ENCODE measurements at regions not wholly inside any gene's neighbourhood (a gene's known extent, or its start where the extent isn't known, plus 50 kb on each side); places are given as distances from the start of the nearest gene placed in this dataset.

DNA sequence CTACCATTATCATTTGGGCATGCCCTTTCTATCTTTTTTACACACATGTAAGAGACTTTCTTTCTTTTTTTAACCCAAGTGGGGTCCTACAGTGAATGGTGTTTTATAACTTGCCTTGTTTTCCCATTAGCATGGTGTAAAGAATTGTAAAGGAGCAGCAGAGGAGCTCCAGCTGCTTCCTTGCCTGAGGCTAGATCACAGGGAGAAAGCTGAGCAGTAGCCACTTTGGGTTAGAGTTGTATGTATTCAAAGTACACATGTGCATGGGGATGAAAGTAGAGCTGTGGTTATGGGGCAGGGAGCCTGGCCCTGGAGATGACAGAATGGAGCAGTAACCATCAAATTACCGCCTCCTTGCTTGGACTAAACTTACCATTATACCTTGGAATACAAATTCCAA is 231.1 kb upstream of the PDZRN3 start:
- Histone ChIP-seq H3K27me3 (ENCODE audit: insufficient read depth, low read length) (no peaks in the 10 kb centered on the region), H3K9me3 (ENCODE audit: low read length) (no peaks in the 10 kb centered on the region), H3K9ac (ENCODE audit: low read length) (no peak overlapping the region), H3F3A (ENCODE audit: insufficient read depth, low read length) (no peaks in the 10 kb centered on the region), H3K9me2 (ENCODE audit: low read depth, low read length) (no peaks in the 10 kb centered on the region), H3K4me2 (ENCODE audit: low read length) (no peak overlapping the region), H3K36me3 (ENCODE audit: insufficient read depth, low read length) (no peaks in the 10 kb centered on the region), H3K27ac (ENCODE audit: low read depth, low read length, poor library complexity, severe bottlenecking) (no peak overlapping the region), H3K4me1 (ENCODE audit: insufficient read depth, low read length, severe bottlenecking) (no peaks in the 10 kb centered on the region), H2AFZ (ENCODE audit: low read length) (no peak overlapping the region), H4K20me1 (ENCODE audit: insufficient read depth, low read length) (no peaks in the 10 kb centered on the region), H3K79me2 (ENCODE audit: insufficient read depth, low read length) (no peaks in the 10 kb centered on the region), H3K4me3 (ENCODE audit: low read depth, low read length, poor library complexity, severe bottlenecking) (no peak overlapping the region)
- TF ChIP-seq, protein P1, sequence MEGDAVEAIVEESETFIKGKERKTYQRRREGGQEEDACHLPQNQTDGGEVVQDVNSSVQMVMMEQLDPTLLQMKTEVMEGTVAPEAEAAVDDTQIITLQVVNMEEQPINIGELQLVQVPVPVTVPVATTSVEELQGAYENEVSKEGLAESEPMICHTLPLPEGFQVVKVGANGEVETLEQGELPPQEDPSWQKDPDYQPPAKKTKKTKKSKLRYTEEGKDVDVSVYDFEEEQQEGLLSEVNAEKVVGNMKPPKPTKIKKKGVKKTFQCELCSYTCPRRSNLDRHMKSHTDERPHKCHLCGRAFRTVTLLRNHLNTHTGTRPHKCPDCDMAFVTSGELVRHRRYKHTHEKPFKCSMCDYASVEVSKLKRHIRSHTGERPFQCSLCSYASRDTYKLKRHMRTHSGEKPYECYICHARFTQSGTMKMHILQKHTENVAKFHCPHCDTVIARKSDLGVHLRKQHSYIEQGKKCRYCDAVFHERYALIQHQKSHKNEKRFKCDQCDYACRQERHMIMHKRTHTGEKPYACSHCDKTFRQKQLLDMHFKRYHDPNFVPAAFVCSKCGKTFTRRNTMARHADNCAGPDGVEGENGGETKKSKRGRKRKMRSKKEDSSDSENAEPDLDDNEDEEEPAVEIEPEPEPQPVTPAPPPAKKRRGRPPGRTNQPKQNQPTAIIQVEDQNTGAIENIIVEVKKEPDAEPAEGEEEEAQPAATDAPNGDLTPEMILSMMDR (IDR thresholded peaks at IDR 0.05; ENCODE audit: low read length), result no peak
- TF ChIP-seq EZH2 (IDR thresholded peaks at IDR 0.05; ENCODE audit: borderline replicate concordance, low read length), result no peak

DNA sequence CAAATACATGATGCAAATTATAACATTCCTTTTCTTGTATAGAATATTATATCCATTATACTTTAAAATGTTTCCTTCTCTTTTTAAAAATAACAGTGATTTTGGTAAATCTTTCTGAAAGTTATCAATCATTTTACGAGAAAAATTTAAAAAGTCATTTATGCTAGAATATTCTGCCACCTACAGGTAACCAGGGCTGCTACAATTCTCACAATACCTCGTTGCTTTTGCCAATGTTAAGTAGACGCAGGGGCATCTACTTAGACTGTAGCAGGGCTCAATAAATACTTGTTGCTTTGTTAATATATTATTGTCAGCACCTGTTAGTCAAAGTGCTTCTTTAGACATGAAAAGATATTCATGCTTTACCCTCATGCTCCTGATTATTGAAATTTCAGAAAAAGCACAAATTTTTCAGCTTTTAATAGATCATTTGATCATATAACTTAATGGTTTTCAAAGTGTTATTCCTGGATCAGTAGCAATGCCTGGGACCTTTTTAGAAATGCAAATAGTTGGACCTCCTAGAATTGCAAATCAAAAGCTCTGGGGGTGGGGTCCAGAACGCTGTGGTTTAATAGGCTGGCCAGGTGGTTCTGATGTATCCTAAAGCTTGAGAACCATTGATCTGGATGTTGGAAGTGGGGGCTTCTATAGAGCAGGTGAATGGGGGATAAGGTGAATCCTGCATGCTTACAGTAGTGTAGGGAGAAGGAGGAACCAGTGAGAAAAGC is 223.6 kb upstream of the PDZRN3 start:
- Histone ChIP-seq H3K4me3 (ENCODE audit: low read depth, low read length, poor library complexity, severe bottlenecking) (no peak overlapping the region), H3K9me3 (ENCODE audit: low read length) (no peaks in the 10 kb centered on the region), H3K79me2 (ENCODE audit: insufficient read depth, low read length) (no peaks in the 10 kb centered on the region), H3K4me2 (ENCODE audit: low read length) (no peak overlapping the region), H3K36me3 (ENCODE audit: insufficient read depth, low read length) (no peaks in the 10 kb centered on the region), H3K4me1 (ENCODE audit: insufficient read depth, low read length, severe bottlenecking) (no peaks in the 10 kb centered on the region), H4K20me1 (ENCODE audit: insufficient read depth, low read length) (no peaks in the 10 kb centered on the region), H3K27ac (ENCODE audit: low read depth, low read length, poor library complexity, severe bottlenecking) (no peak overlapping the region), H3K9me2 (ENCODE audit: low read depth, low read length) (no peaks in the 10 kb centered on the region), H3K27me3 (ENCODE audit: insufficient read depth, low read length) (no peaks in the 10 kb centered on the region), H2AFZ (ENCODE audit: low read length) (no peak overlapping the region), H3F3A (ENCODE audit: insufficient read depth, low read length) (no peaks in the 10 kb centered on the region), H3K9ac (ENCODE audit: low read length) (no peak overlapping the region)
- TF ChIP-seq, protein P1 (IDR thresholded peaks at IDR 0.05; ENCODE audit: low read length), result peak; percentile 53
- no peak for TF ChIP-seq EZH2 (IDR thresholded peaks at IDR 0.05; ENCODE audit: borderline replicate concordance, low read length)

GRCh38 chr3:73846951-73847350 is 222.2 kb upstream of the PDZRN3 start:
- Histone ChIP-seq H3K4me1 (ENCODE audit: insufficient read depth, low read length, severe bottlenecking) (no peaks in the 10 kb centered on the region), H3K79me2 (ENCODE audit: insufficient read depth, low read length) (no peaks in the 10 kb centered on the region), H3F3A (ENCODE audit: insufficient read depth, low read length) (no peaks in the 10 kb centered on the region), H3K27me3 (ENCODE audit: insufficient read depth, low read length) (no peaks in the 10 kb centered on the region), H3K9me3 (ENCODE audit: low read length) (no peaks in the 10 kb centered on the region), H2AFZ (ENCODE audit: low read length) (no peak overlapping the region), H3K9me2 (ENCODE audit: low read depth, low read length) (no peaks in the 10 kb centered on the region), H4K20me1 (ENCODE audit: insufficient read depth, low read length) (no peaks in the 10 kb centered on the region), H3K4me2 (ENCODE audit: low read length) (no peak overlapping the region), H3K27ac (ENCODE audit: low read depth, low read length, poor library complexity, severe bottlenecking) (no peak overlapping the region), H3K4me3 (ENCODE audit: low read depth, low read length, poor library complexity, severe bottlenecking) (no peak overlapping the region), H3K36me3 (ENCODE audit: insufficient read depth, low read length) (no peaks in the 10 kb centered on the region), H3K9ac (ENCODE audit: low read length) (no peak overlapping the region)
- TF ChIP-seq, protein P1 (IDR thresholded peaks at IDR 0.05; ENCODE audit: low read length), result no peak
- TF ChIP-seq EZH2 (IDR thresholded peaks at IDR 0.05; ENCODE audit: borderline replicate concordance, low read length), result no peak
